Tibial nerve (tissue), 4 donors: ENCODE measurements at regions not wholly inside any gene's neighbourhood (a gene's known extent, or its start where the extent isn't known, plus 50 kb on each side); places are given as distances from the start of the nearest gene placed in this dataset. TPM values are rescaled to one million over a fixed set of nuclear protein-coding genes. Genes with fewer than 3 reads are reported as not detected.

Experiments
- DNase-seq, 2 donors: peaks; one replicate each; pipeline ENCODE4 v3.0.0-alpha.2; 2019; ENCODE audit warnings: low spot score in 2 of 2
- H3K27ac ChIP-seq, 4 donors: fragments of 200-600 bp; sonication (generic) in 3 of 4; one replicate each; pipeline ENCODE4 v1.5.1; 2017 to 2019; ENCODE audit warnings: mild to moderate bottlenecking in 1 of 4
- H3K27me3 ChIP-seq, 2 donors: fragments of 200-600 bp; sonication (generic) in 1 of 2; one replicate each; pipeline versions ENCODE4 v1.5.1 to v1.6.0; 2017 to 2019
- H3K36me3 ChIP-seq, 3 donors: fragments of 200-600 bp; sonication (generic); one replicate each; pipeline ENCODE4 v1.5.1; 2018 to 2019
- H3K4me1 ChIP-seq, 4 donors: fragments of 200-600 bp; sonication (generic) in 3 of 4; one replicate each; pipeline ENCODE4 v1.5.1; 2017 to 2019
- H3K4me3 ChIP-seq, 4 donors: fragments of 200-600 bp; sonication (generic) in 3 of 4; one replicate each; pipeline ENCODE4 v1.5.1; 2017 to 2019; ENCODE audit warnings: mild to moderate bottlenecking in 1 of 4, moderate library complexity in 1 of 4
- H3K9me3 ChIP-seq, 4 donors: fragments of 200-600 bp; sonication (generic) in 3 of 4; one replicate each; pipeline ENCODE4 v1.5.1; 2017 to 2019
- CTCF ChIP-seq, 5 experiments: fragments of 200-600 bp in 3 of 5; fragments of 450-650 bp in 2 of 5; sonication (generic) in 3 of 5; IDR thresholded peaks; one replicate each; pipeline ENCODE4 v1.5.1; 2016 to 2019; ENCODE audit warnings: antibody characterized with exemption in 5 of 5, mild to moderate bottlenecking in 3 of 5, moderate library complexity in 2 of 5
- EP300 ChIP-seq, 2 donors: sonication (generic); formaldehyde crosslinking; IDR thresholded peaks; one replicate each; pipeline ENCODE4 v1.6.1; 2017; ENCODE audit warnings: antibody characterized with exemption in 2 of 2, mild to moderate bottlenecking in 1 of 2
- POLR2A ChIP-seq, 2 donors: fragments of 450-650 bp; IDR thresholded peaks; one replicate each; pipeline ENCODE4 v1.6.1; 2017; ENCODE audit warnings: antibody characterized with exemption in 2 of 2, mild to moderate bottlenecking in 2 of 2, moderate library complexity in 2 of 2
- WGBS, 2 donors: methylation state at CpG; one replicate each; pipeline ENCODE4 v1.1.5; 2018; 5-methylcytosine and 5-hydroxymethylcytosine counted together
- small RNA-seq: library from RNA; depleted of rRNA; stranded (forward); fragments of <200 nt; gene quantifications from one replicate; pipeline ENCODE3, GENCODE V24; 2016

GRCh38 chr3:171516765-171517164, 56.6 kb upstream of the TNIK start:
- no peaks in the 10 kb centered on the region for H3K27me3 ChIP-seq
- no peaks in the 10 kb centered on the region for H3K4me1 ChIP-seq
- H3K4me3 ChIP-seq: no peak overlapping the region
- WGBS, 2 donors: 74 to 77% methylated on average over 2 of the region's 2 CpGs
- peaks cover 0 to 5% (median 0%) of the 10 kb centered on the region in 4 donors for H3K9me3 ChIP-seq
- TF ChIP-seq CTCF (IDR thresholded peaks at IDR 0.05) (no peak), EP300 (IDR thresholded peaks at IDR 0.05) (no peak), POLR2A (IDR thresholded peaks at IDR 0.05) (no peak)
- no peak for DNase-seq
- no peak overlapping the region for H3K27ac ChIP-seq
- H3K36me3 ChIP-seq: no peaks in the 10 kb centered on the region

- DNase-seq: no peak
- H3K27me3 ChIP-seq: no peaks in the 10 kb centered on the region
- H3K36me3 ChIP-seq: no peaks in the 10 kb centered on the region
- TF ChIP-seq EP300 (IDR thresholded peaks at IDR 0.05) (no peak), CTCF (IDR thresholded peaks at IDR 0.05) (no peak), POLR2A (IDR thresholded peaks at IDR 0.05) (no peak)
- no peaks in the 10 kb centered on the region for H3K4me1 ChIP-seq
- no peak overlapping the region for H3K4me3 ChIP-seq
- no peak overlapping the region for H3K27ac ChIP-seq
- H3K9me3 ChIP-seq: peaks cover 0 to 5% (median 0%) of the 10 kb centered on the region in 4 donors
- 77 to 83% methylated on average over 2 of the region's 2 CpGs for WGBS, 2 donors
Measured at GRCh38 chr3:171514466-171514865, 54.3 kb upstream of the TNIK start.

GRCh38 chr3:171511450-171511849, 51.2 kb upstream of the TNIK start:
- H3K4me3 ChIP-seq: no peak overlapping the region
- TF ChIP-seq CTCF (IDR thresholded peaks at IDR 0.05): no peak
- TF ChIP-seq POLR2A (IDR thresholded peaks at IDR 0.05): no peak
- no peak for TF ChIP-seq EP300 (IDR thresholded peaks at IDR 0.05)
- no peaks in the 10 kb centered on the region for H3K9me3 ChIP-seq
- no peaks in the 10 kb centered on the region for H3K27me3 ChIP-seq
- H3K36me3 ChIP-seq: no peaks in the 10 kb centered on the region
- WGBS, 2 donors: 88 to 91% methylated on average over 2 of the region's 2 CpGs
- DNase-seq: no peak
- H3K27ac ChIP-seq: no peak overlapping the region
- H3K4me1 ChIP-seq: no peaks in the 10 kb centered on the region

Small RNA genes lying in the stretch of these regions (small RNA-seq; reads per million reads assigned to genes)
- not detected for gene AC008134.1
